Uterus (tissue), 2 donors: ENCODE measurements at regions not wholly inside any gene's neighbourhood (a gene's known extent, or its start where the extent isn't known, plus 50 kb on each side); places are given as distances from the start of the nearest gene placed in this dataset.

Source experiments
- POLR2A ChIP-seq, 2 donors: fragments of 450-650 bp; IDR thresholded peaks; one replicate each; pipeline ENCODE4 v1.6.1; 2016; ENCODE audit warnings: antibody characterized with exemption in 2 of 2, mild to moderate bottlenecking in 1 of 2, moderate library complexity in 1 of 2
- TF ChIP-seq, protein P1 (sequence below), 4 experiments: fragments of 200-600 bp in 2 of 4; fragments of 450-650 bp in 2 of 4; sonication (generic) in 2 of 4; IDR thresholded peaks; one replicate each; pipeline ENCODE4 v1.5.1; 2016 to 2019; ENCODE audit warnings: antibody characterized with exemption in 4 of 4, mild to moderate bottlenecking in 2 of 4, moderate library complexity in 1 of 4

DNA sequence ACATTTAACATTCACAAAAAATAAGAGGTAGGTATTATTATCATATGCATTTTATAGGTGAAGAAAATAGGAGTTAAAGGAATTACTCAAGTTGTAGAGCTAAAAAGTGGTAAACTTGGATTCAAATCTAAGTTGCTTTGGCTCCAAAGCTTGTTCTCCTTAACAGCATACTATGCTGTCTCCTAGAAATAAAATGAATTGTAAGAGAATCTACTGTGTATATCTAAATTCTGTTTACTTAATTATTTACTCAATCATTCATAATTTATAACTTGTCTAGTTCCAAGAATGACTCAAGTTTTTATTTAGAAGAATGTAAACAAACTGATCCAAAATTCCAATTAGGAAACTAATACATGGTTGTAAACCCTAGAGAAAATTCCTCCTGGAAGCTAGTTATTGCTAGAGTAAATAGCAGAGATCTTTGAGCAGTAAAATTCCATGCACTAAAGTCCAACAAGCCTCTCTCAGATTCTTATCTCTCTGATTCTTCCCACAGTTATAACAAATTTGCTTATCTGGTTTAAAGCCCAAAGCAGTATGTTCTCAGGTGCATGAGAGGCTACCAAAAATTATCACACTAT lies 132.5 kb upstream of the DPT start:
- TF ChIP-seq, protein P1, sequence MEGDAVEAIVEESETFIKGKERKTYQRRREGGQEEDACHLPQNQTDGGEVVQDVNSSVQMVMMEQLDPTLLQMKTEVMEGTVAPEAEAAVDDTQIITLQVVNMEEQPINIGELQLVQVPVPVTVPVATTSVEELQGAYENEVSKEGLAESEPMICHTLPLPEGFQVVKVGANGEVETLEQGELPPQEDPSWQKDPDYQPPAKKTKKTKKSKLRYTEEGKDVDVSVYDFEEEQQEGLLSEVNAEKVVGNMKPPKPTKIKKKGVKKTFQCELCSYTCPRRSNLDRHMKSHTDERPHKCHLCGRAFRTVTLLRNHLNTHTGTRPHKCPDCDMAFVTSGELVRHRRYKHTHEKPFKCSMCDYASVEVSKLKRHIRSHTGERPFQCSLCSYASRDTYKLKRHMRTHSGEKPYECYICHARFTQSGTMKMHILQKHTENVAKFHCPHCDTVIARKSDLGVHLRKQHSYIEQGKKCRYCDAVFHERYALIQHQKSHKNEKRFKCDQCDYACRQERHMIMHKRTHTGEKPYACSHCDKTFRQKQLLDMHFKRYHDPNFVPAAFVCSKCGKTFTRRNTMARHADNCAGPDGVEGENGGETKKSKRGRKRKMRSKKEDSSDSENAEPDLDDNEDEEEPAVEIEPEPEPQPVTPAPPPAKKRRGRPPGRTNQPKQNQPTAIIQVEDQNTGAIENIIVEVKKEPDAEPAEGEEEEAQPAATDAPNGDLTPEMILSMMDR (IDR thresholded peaks at IDR 0.05), result no peak
- TF ChIP-seq POLR2A (IDR thresholded peaks at IDR 0.05), result no peak
